GM23338 (cell line): ENCODE measurements at regions not wholly inside any gene's neighbourhood (a gene's known extent, or its start where the extent isn't known, plus 50 kb on each side); places are given as distances from the start of the nearest gene placed in this dataset.

Experiments
- ATAC-seq: fragments of 200-7000 bp; cut with Tn5 transposase; 3 replicates; pipeline ENCODE4 v1.9.1; 2020
- DNase-seq: peaks from one replicate; pipeline ENCODE4 v3.0.0-alpha.2; 2015; ENCODE audit warnings: low spot score
- H2AFZ ChIP-seq: fragments of 200-600 bp; sonication (generic); 2 replicates; pipeline ENCODE4 v1.8.0; 2016; ENCODE audit warnings: antibody characterized with exemption, mild to moderate bottlenecking, moderate library complexity
- H3F3A ChIP-seq: fragments of 200-600 bp; sonication (generic); replicated peaks from 2 replicates; pipeline ENCODE4 v1.8.0; 2017; ENCODE audit warnings: antibody characterized with exemption, mixed run types, low read depth
- H3K27ac ChIP-seq: fragments of 200-600 bp; sonication (generic); 2 replicates; pipeline ENCODE4 v1.6.1; 2016; ENCODE audit warnings: low read depth
- H3K27me3 ChIP-seq: fragments of 200-600 bp; sonication (generic); 2 replicates; pipeline ENCODE4 v1.8.0; 2016; ENCODE audit warnings: mild to moderate bottlenecking, mixed run types, moderate library complexity; ENCODE audit not compliant: insufficient read depth
- H3K36me3 ChIP-seq: fragments of 200-600 bp; sonication (generic); 2 replicates; pipeline ENCODE4 v1.8.0; 2016; ENCODE audit warnings: mild to moderate bottlenecking; ENCODE audit not compliant: insufficient read depth
- H3K4me1 ChIP-seq: fragments of 200-600 bp; sonication (generic); 2 replicates; pipeline ENCODE4 v1.8.0; 2016; ENCODE audit warnings: mild to moderate bottlenecking, moderate library complexity; ENCODE audit not compliant: insufficient read depth
- H3K4me2 ChIP-seq: fragments of 200-600 bp; sonication (generic); 2 replicates; pipeline ENCODE4 v1.7.1; 2017; ENCODE audit warnings: mixed run types
- H3K4me3 ChIP-seq: fragments of 200-600 bp; sonication (generic); 2 replicates; pipeline ENCODE4 v1.6.1; 2016; ENCODE audit warnings: mixed run types
- H3K79me2 ChIP-seq: fragments of 200-600 bp; sonication (generic); replicated peaks from 2 replicates; pipeline ENCODE4 v1.8.0; 2017; ENCODE audit warnings: mild to moderate bottlenecking; ENCODE audit not compliant: insufficient read depth
- H3K9me2 ChIP-seq: fragments of 200-600 bp; sonication (generic); 2 replicates; pipeline ENCODE4 v1.8.0; 2017; ENCODE audit not compliant: insufficient read depth
- H4K20me1 ChIP-seq: fragments of 200-600 bp; sonication (generic); replicated peaks from 2 replicates; pipeline ENCODE4 v1.8.0; 2017; ENCODE audit warnings: mild to moderate bottlenecking; ENCODE audit not compliant: insufficient read depth
- H3K27ac Mint-ChIP-seq: 2 replicates; pipeline ENCODE4 v1.8.0; 2020; ENCODE audit warnings: inconsistent platforms, mild to moderate bottlenecking, moderate library complexity, mixed read lengths
- H3K27me3 Mint-ChIP-seq: 3 replicates; pipeline ENCODE4 v1.8.0; 2022; ENCODE audit warnings: low read depth, mild to moderate bottlenecking, moderate library complexity, mixed read lengths, inconsistent platforms; ENCODE audit not compliant: insufficient read depth, poor library complexity
- H3K36me3 Mint-ChIP-seq: 3 replicates; pipeline ENCODE4 v1.8.0; 2021; ENCODE audit warnings: low read depth, mild to moderate bottlenecking, inconsistent platforms, moderate library complexity, mixed read lengths
- H3K4me1 Mint-ChIP-seq: 3 replicates; pipeline ENCODE4 v1.8.0; 2020; ENCODE audit warnings: mild to moderate bottlenecking, inconsistent platforms, mixed read lengths
- H3K4me3 Mint-ChIP-seq: 3 replicates; pipeline ENCODE4 v1.8.0; 2021; ENCODE audit warnings: moderate library complexity, mild to moderate bottlenecking, inconsistent platforms, mixed read lengths
- H3K9me3 Mint-ChIP-seq: 3 replicates; pipeline ENCODE4 v1.8.0; 2020; ENCODE audit warnings: moderate library complexity, mild to moderate bottlenecking, inconsistent platforms, mixed read lengths
- CREB1 ChIP-seq: fragments of 250-450 bp; sonication (Bioruptor Pico); IDR thresholded peaks from 2 replicates; pipeline ENCODE4 v1.5.0; 2020; ENCODE audit warnings: low read depth, mild to moderate bottlenecking, moderate library complexity
- CTCF ChIP-seq, 2 experiments: fragments of 200-600 bp in 1 of 2; sonication (generic) in 1 of 2; conservative IDR thresholded peaks; 2 replicates each; pipeline versions ENCODE4 v1.5.1 to v1.6.1; 2016 to 2017; ENCODE audit warnings: antibody characterized with exemption in 2 of 2, low read depth in 2 of 2, mild to moderate bottlenecking in 2 of 2, moderate library complexity in 1 of 2
- EZH2 ChIP-seq: fragments of 200-600 bp; sonication (generic); IDR thresholded peaks from one replicate; pipeline ENCODE4 v1.8.0; 2017; ENCODE audit warnings: antibody characterized with exemption, mild to moderate bottlenecking, low read depth; ENCODE audit not compliant: unreplicated experiment
- EZH2phosphoT487 ChIP-seq: fragments of 200-600 bp; sonication (generic); IDR thresholded peaks from one replicate; pipeline ENCODE4 v1.8.1; 2018; ENCODE audit warnings: antibody characterized with exemption; ENCODE audit not compliant: unreplicated experiment
- JUNB ChIP-seq: IDR thresholded peaks from one replicate; pipeline ENCODE4 v1.6.1; 2016; ENCODE audit warnings: antibody characterized with exemption; ENCODE audit not compliant: unreplicated experiment
- NANOG ChIP-seq: IDR thresholded peaks from 2 replicates; pipeline ENCODE4 v1.6.1; 2016; ENCODE audit warnings: antibody characterized with exemption, borderline replicate concordance
- POLR2AphosphoS5 ChIP-seq: IDR thresholded peaks from 2 replicates; pipeline ENCODE4 v1.6.1; 2016; ENCODE audit warnings: antibody characterized with exemption, low read depth
- STAT1 ChIP-seq: IDR thresholded peaks from one replicate; pipeline ENCODE4 v1.6.1; 2016; ENCODE audit warnings: antibody characterized with exemption; ENCODE audit not compliant: unreplicated experiment
- ZNF114 ChIP-seq: fragments of 250-450 bp; sonication (Bioruptor Pico); IDR thresholded peaks from 2 replicates; pipeline ENCODE4 v1.5.0; 2020; ENCODE audit warnings: mild to moderate bottlenecking, moderate library complexity
- ZNF331 ChIP-seq: fragments of 250-450 bp; sonication (Bioruptor Pico); IDR thresholded peaks from 2 replicates; pipeline ENCODE4 v1.5.0; 2020; ENCODE audit warnings: low read depth, mild to moderate bottlenecking, moderate library complexity
- ZNF462 ChIP-seq: fragments of 250-450 bp; sonication (Bioruptor Pico); IDR thresholded peaks from 2 replicates; pipeline ENCODE4 v1.5.0; 2020; ENCODE audit warnings: mild to moderate bottlenecking, moderate library complexity
- TF ChIP-seq, protein P1 (sequence below): IDR thresholded peaks from one replicate; pipeline ENCODE4 v1.6.1; 2018; ENCODE audit warnings: antibody characterized with exemption; ENCODE audit not compliant: unreplicated experiment
- TF ChIP-seq, protein P2 (sequence below): IDR thresholded peaks from 2 replicates; pipeline ENCODE4 v1.6.1; 2016; ENCODE audit warnings: antibody characterized with exemption

DNA sequence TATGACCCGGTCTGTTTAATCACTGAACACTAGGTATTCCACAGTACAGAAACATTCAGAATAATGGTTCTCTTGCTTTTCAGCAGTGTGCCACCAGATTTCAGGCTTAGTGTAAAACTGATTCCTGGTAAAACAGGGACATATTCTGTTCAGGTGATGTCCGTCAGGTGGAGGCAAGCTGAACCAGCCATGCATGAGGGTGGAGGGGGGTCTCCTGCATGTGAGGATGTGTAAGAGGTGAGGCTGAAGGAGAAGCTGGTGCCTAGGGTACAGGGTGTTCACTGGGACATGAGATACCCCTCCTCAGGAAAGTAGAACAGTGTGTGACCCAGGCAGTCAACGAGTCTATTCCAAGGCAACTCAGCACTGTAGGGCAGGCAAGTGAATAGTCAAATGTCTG, 563.9 kb downstream of the BNC2 start:
- H4K20me1 ChIP-seq = no peaks in the 10 kb centered on the region
- H3K27ac Mint-ChIP-seq = no peak overlapping the region
- no peak overlapping the region for H3K4me3 Mint-ChIP-seq
- H3K4me2 ChIP-seq = no peak overlapping the region
- no peaks in the 10 kb centered on the region for H3K27me3 ChIP-seq
- no peak for ATAC-seq
- no peaks in the 10 kb centered on the region for H3F3A ChIP-seq
- H3K4me1 Mint-ChIP-seq = peaks cover 15% of the 10 kb centered on the region
- no peak overlapping the region for H3K4me3 ChIP-seq
- H3K27ac ChIP-seq = no peak overlapping the region
- H3K9me2 ChIP-seq = peaks cover 23% of the 10 kb centered on the region
- TF ChIP-seq ZNF331 (CRISPR knock-in tag) (no peak), POLR2AphosphoS5 (no peak), EZH2phosphoT487 (no peak), JUNB (no peak), ZNF462 (CRISPR knock-in tag) (no peak), NANOG (no peak), EZH2 (no peak), CREB1 (CRISPR knock-in tag) (no peak), CTCF (conservative IDR thresholded peaks at IDR 0.05; ENCODE audit: low read depth in 2 of 2) (no peak), ZNF114 (CRISPR knock-in tag) (no peak), STAT1 (no peak)
- TF ChIP-seq, protein P1, sequence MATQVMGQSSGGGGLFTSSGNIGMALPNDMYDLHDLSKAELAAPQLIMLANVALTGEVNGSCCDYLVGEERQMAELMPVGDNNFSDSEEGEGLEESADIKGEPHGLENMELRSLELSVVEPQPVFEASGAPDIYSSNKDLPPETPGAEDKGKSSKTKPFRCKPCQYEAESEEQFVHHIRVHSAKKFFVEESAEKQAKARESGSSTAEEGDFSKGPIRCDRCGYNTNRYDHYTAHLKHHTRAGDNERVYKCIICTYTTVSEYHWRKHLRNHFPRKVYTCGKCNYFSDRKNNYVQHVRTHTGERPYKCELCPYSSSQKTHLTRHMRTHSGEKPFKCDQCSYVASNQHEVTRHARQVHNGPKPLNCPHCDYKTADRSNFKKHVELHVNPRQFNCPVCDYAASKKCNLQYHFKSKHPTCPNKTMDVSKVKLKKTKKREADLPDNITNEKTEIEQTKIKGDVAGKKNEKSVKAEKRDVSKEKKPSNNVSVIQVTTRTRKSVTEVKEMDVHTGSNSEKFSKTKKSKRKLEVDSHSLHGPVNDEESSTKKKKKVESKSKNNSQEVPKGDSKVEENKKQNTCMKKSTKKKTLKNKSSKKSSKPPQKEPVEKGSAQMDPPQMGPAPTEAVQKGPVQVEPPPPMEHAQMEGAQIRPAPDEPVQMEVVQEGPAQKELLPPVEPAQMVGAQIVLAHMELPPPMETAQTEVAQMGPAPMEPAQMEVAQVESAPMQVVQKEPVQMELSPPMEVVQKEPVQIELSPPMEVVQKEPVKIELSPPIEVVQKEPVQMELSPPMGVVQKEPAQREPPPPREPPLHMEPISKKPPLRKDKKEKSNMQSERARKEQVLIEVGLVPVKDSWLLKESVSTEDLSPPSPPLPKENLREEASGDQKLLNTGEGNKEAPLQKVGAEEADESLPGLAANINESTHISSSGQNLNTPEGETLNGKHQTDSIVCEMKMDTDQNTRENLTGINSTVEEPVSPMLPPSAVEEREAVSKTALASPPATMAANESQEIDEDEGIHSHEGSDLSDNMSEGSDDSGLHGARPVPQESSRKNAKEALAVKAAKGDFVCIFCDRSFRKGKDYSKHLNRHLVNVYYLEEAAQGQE = no peak
- TF ChIP-seq, protein P2, sequence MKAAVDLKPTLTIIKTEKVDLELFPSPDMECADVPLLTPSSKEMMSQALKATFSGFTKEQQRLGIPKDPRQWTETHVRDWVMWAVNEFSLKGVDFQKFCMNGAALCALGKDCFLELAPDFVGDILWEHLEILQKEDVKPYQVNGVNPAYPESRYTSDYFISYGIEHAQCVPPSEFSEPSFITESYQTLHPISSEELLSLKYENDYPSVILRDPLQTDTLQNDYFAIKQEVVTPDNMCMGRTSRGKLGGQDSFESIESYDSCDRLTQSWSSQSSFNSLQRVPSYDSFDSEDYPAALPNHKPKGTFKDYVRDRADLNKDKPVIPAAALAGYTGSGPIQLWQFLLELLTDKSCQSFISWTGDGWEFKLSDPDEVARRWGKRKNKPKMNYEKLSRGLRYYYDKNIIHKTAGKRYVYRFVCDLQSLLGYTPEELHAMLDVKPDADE = no peak
- H3K27me3 Mint-ChIP-seq = no peaks in the 10 kb centered on the region
- no peak overlapping the region for H2AFZ ChIP-seq
- DNase-seq = no peak
- no peaks in the 10 kb centered on the region for H3K36me3 Mint-ChIP-seq
- no peaks in the 10 kb centered on the region for H3K36me3 ChIP-seq
- no peaks in the 10 kb centered on the region for H3K79me2 ChIP-seq
- peaks cover 8% of the 10 kb centered on the region; the same call in 1 of the 2 replicates for H3K4me1 ChIP-seq
- H3K9me3 Mint-ChIP-seq = no peaks in the 10 kb centered on the region
